ENCODE measurements at regions not wholly inside any gene's neighbourhood (a gene's known extent, or its start where the extent isn't known, plus 50 kb on each side); places are given as distances from the start of the nearest gene placed in this dataset.

DNA sequence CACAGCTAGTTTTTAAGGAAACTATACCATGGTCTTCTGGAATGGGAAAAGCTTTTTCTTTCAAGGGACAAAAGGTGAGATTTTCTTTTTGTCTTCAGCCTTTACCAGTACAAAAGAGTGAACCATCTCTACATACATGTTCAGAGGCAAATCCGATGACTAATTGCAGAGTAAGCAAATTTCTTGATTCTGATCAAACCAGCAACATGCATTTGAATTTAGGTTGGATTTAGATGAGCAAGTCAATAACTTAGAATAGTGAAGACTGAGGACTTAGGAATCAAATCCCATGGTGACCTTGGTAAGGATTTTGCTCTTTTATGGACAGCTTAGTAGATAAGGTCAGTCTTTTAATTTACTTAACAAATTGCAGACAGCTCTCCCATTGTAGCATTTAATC, 65.9 kb upstream of the BLID start:
- TF ChIP-seq CTCF (IDR thresholded peaks at IDR 0.05): no peak
- no peak for TF ChIP-seq POLR2A (IDR thresholded peaks at IDR 0.05)

Data from adrenal gland (tissue), 5 donors.